DOHH2 (cell line): ENCODE measurements at regions not wholly inside any gene's neighbourhood (a gene's known extent, or its start where the extent isn't known, plus 50 kb on each side); places are given as distances from the start of the nearest gene placed in this dataset.

ENCODE experiments used
- CTCF ChIP-seq: fragments of 200-600 bp; sonication (generic); IDR thresholded peaks from one replicate; pipeline ENCODE4 v1.5.1; 2014; ENCODE audit warnings: antibody characterized with exemption, mild to moderate bottlenecking, low read depth, low read length; ENCODE audit not compliant: poor library complexity, severe bottlenecking
- EZH2phosphoT487 ChIP-seq: fragments of 200-600 bp; sonication (generic); IDR thresholded peaks from 2 replicates; pipeline ENCODE4 v1.6.1; 2017; ENCODE audit warnings: borderline replicate concordance, mild to moderate bottlenecking, antibody characterized with exemption, low read length, moderate library complexity, mixed read lengths

- no peak for TF ChIP-seq CTCF
- TF ChIP-seq EZH2phosphoT487: no peak
These were observed 343.8 kb upstream of the FRG2C start for GRCh38 chr3:75320369-75320768.
